IMR-90 (cell line): ENCODE measurements at regions not wholly inside any gene's neighbourhood (a gene's known extent, or its start where the extent isn't known, plus 50 kb on each side); places are given as distances from the start of the nearest gene placed in this dataset.

Experiments
- CHD1 ChIP-seq: IDR thresholded peaks from 2 replicates; pipeline ENCODE4 v1.6.1; 2012; ENCODE audit warnings: low read depth, low read length, improper control_type of control experiment
- CTCF ChIP-seq: conservative IDR thresholded peaks from 2 replicates; pipeline ENCODE4 v1.5.1; 2012; ENCODE audit warnings: mild to moderate bottlenecking, low read depth, low read length, improper control_type of control experiment
- POLR2A ChIP-seq: IDR thresholded peaks from 2 replicates; pipeline ENCODE4 v1.6.1; 2012; ENCODE audit warnings: mild to moderate bottlenecking, low read depth, low read length
- RFX5 ChIP-seq: IDR thresholded peaks from 2 replicates; pipeline ENCODE4 v1.8.0; 2012; ENCODE audit warnings: low read depth, mild to moderate bottlenecking, low read length, moderate library complexity
- USF2 ChIP-seq: fragments of 150-350 bp; IDR thresholded peaks from 2 replicates; pipeline ENCODE4 v1.6.1; 2017; ENCODE audit warnings: mild to moderate bottlenecking, antibody characterized with exemption, low read length, low read depth

GRCh38 chr1:14137411-14138134 is 437.6 kb downstream of the PRDM2 start:
- TF ChIP-seq CHD1 (no peak), CTCF (no peak), POLR2A (no peak), USF2 (no peak), RFX5 (no peak)
